HG02970 (cell line): ENCODE measurements at regions not wholly inside any gene's neighbourhood (a gene's known extent, or its start where the extent isn't known, plus 50 kb on each side); places are given as distances from the start of the nearest gene placed in this dataset.

Experiments
- ATAC-seq: cut with Tn5 transposase; IDR thresholded peaks from one replicate; pipeline ENCODE4 v1.9.1; 2021; ENCODE audit warnings: mild to moderate bottlenecking, moderate library complexity, moderate number of reproducible peaks; ENCODE audit not compliant: unreplicated experiment, low FRiP score

DNA sequence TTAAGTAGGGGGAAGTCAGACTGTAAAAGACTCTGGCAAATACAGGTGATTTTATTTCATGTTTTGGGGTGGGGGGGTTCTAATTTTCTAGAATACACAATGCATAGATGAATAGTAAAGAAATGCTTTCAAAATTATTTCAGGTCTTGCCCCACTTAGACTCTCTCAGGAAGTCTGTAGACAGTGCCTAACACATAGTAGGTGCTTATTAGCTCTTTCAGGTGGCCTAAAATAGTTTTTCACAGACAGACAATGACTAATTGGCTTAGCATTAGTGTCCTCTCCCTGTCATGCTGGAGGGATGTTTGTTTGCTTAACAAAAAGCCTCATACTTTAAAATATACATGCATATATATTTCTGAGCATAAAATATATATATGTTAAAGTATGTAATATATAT lies 366.0 kb downstream of the SOX9 start:
- ATAC-seq, result no peak

DNA sequence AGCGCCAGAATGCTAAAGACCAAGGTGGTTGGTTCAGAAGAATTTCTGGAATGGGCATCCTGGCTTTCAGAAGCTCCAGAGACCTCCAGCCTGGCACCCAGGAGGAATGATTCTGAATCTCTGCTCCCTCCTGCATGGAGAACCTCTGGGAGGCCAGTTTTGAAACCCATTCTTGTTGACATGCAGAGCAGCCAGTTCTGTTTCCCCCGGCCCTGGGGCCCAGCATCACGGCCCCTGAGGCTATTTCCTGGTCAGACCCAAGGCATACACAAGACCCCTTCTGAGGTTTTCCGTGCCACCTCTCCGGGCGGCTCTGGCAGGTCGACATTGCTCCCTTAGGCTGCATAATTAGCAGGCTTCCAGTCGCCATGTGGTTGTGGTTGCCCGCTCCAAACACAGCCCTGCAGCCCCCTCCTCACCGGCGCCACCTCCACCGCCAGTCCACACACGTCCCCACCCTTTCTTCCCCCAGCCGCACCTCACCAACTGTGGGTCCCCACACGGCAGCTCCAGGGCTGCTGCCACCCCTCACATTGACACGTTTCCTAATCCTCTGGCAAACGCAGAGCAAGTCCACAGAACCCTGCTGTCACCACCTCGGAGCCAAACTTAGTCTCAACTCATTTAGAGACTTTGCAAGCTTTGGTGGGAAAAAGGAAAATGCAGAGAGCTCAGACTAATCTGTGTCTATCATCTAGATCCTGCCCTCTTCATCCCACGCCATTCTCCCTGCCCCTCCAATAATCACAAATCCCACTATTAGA lies 367.1 kb downstream of the SOX9 start:
- no peak for ATAC-seq

DNA sequence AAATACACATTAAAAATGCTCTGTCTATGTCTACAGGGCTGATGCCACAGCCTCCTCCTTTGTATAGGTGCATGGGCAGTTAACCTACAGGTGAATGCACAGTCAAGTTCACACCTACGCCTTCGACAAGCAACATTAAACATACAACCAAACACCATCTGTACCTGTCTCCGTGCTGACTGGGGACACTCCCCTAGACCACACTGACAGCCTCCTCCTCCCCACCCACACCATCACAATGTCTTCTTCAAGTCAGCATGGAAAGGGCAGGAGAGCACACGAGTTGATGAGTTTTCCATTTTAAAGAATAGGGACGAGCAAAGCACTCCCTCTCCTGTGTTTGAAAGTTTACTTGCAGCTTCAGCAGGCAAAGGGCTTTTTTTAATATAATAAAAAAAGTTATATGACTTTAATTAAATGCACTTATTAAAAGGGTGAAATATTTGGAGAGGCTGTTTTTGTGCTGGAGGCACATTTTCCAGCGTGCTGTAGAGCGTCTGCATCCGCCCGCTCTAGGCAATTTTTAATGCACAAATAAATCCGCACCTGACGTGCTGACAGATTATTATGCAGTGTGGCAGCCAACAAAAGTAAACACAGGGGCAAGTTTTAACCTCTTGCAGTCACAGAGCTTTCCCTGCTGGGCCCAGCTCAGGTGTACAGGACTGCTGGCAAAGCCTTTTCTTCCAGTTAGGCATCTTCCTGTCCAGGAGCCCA lies 367.9 kb downstream of the SOX9 start:
- no peak for ATAC-seq

DNA sequence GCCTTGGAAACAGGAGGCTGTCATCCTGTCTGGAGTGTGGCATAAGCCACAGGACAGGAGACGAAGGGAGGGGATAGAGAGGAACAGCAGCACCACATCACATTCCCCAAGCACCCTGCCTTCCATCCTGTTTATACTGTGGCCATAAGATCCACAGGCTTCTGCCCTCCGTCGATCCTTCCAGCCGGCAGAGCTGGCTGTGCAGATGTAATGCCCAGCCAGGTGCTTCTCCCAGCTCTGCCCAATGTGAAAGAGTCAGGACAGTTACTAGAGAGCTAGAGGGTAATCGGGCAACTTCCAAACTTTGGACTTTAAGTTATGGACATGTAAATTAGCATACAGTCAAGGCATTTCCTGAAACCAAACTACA lies 368.4 kb downstream of the SOX9 start:
- ATAC-seq, result no peak

DNA sequence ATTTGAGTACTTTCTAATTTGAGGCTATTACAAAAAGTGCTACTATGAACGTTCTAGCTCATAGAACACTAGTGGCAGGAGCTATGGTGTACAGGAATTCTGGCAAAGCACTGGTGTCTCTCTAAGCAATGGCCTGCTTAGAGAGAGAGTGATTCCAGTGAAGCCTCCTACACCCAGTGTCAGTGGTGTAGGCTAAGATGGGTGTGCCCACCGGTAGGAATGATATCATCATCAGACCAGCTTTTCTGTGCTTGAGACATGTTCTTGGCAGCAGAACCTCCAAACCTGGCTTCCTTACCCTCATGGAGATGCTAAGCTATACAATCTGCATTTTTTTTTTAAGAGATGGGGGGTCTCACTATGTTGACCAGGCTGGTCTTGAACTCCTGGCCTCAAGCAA lies 370.3 kb downstream of the SOX9 start:
- ATAC-seq, result no peak

DNA sequence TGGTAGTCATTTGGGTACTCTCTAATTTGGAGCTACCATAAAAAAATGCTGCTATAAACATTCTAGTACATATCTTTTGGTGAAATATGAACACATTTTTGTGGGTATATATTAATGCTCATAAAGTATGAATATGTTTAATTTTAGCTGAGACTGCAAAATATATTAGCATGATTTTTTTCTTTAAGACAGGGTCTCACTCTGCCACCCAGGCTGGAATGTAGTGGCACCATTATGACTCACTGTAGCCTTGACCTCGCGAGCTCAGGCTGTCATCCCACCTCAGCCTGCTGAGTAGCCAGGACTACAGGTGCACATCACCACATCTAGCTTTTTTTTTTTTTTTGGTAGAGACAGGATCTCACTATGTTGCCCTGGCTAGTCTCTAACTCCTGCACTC lies 371.7 kb downstream of the SOX9 start:
- no peak for ATAC-seq

DNA sequence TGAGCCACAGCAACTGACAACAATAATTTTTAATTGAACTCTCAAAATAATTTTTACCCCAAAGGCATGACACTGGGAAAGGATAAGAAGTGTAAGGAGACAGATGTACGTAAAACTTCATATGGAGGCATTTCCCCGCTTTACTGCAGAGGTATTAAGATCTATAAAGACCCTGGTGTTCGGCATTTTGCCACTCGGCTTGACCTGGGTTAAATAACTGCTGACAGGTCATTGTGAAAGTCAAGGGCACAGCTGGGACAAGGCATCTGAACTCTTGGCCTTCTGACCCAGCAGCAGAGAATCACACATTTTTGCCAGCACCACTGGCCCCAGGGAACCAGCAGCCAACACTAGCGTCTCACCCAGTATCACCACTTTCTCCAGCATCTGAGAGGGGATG lies 372.1 kb downstream of the SOX9 start:
- no peak for ATAC-seq

DNA sequence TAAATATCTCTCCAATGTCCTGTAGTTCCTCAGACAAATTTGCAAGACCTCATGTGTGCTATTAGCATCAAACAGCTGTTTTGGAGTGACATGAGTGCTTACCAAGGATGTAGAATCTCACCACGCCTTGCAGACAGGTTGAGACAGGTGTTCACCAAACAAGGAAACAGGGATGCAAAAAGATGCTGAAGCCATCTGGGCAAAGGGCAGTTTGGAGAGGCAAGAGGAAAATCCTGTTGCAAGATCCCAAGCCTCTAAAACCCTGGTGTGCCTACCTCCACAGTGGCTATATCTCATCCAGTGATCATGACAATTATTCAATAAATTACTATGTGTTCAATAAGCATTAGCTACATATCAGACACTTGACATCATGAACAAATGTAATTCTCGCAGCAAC lies 373.7 kb downstream of the SOX9 start:
- no peak for ATAC-seq

DNA sequence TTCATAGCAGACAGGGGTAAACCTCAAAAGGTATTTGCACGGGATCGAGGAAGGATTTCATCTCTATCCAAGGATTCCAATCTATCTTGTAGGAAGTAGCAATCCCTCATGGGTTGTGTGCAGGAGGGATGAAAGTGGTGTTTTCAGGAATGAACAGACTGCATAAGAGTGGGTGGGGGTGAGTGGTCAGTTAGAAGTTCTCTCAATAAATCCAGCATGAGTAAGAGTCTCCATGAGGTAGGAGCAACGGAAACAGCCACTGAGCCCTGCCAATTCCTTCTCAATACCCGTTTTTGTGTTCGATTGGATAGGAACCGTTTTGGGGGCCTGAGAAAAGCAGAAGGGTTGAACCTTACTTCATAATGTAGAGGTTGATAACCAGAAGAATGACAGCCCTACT lies 375.6 kb downstream of the SOX9 start:
- no peak for ATAC-seq

DNA sequence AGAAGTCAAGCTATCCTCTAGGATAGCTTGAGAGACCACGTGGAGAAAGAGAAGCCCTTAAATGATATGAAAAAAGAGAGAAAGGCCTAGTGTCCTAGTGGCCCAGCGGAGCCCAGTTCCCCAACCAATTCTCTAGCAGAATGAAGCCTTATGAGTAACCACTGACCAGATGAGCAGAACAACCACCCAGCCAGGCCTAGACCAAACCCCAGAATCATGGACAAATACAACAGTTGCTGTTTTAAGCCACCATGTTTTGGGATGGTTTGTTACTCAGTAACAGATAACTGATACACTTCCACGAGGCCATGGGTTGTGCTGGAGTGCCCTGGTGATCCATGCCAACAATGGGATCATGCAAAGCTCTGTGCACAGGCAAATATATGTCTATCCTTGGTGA lies 377.1 kb downstream of the SOX9 start:
- no peak for ATAC-seq

DNA sequence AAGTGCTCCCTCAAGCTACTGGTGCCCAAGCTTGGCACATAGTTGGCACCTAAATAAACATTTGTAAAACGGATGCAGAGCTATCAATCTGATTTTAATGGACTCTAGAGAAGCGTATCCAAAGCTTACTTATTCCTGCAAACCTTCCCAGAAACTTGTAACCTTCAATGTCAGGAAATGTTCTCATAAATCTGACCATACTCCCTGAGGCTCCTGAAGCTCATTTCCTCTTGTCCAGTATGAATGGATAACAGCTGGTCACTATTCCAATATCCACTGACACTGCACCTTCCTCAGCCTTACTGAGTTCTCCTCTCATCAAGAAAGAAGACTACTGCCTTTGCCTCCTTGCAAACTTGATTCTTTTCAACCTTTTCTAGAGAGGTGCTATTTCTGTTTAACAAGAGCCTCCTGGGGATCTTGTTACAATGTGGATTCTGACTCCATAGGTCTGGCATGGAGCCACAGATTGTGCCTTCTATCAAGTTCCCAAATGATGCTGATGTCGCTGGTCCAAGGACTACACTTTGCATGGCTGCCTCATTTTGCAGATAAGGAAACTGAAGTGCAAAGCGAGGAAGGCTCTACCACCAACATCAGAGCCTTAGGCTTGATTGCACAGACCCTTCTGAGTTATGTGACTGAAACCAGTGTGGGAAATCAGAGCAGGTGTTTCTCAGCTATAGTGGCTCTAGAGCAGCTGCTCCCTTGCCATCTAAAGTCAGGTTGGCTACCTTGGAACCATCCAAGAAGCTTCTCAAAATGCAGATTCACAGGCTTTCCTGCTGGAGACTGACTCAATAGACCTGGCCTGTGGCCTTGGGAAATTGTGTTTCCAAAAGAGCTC lies 377.8 kb downstream of the SOX9 start:
- no peak for ATAC-seq

DNA sequence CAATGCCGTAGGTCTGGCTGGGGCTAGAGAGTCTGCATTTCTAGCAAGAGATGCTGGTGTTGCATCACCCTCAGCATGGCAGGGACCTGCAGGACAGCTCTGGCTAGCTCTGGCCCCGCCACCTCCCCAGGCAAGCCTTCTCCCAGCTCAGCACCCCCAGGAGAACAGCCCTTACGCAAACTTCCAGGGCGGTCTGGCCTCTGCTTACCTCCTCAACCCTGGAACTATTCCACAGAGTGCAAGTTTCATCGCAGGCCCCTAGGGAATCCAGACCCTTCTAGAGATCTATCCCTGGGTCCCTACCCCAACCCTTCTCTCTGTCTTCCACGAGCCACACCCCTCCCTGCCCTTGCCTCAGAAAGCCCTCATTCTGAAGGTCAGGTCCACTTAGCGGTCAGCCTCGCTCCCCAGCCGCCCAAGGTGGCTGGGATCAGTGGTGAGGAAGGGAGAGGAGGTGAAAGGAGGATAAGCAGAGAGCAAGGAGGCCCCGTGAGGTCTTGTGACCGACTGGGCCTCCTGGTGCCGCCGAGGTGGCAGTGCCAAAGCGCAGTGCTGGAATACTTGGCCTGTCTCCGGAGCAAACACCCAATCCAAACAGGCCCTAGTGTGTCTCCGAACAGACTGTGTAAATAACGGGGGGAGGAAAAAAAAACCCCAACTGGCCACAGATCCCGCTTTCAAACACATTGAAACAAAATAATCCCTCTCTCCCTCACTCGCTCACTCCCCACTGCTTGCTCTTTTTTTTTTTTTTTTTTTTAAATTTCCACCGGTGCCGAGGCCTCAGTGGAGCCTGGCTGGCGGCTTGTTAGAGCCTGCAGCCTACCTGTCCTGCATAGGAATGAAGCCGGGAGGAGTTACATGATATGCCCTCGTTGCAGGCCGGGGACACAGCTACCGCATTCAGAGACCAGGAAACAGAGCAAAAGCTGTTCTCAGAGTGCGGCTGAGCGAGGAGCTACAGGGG lies 380.9 kb downstream of the SOX9 start:
- no peak for ATAC-seq

DNA sequence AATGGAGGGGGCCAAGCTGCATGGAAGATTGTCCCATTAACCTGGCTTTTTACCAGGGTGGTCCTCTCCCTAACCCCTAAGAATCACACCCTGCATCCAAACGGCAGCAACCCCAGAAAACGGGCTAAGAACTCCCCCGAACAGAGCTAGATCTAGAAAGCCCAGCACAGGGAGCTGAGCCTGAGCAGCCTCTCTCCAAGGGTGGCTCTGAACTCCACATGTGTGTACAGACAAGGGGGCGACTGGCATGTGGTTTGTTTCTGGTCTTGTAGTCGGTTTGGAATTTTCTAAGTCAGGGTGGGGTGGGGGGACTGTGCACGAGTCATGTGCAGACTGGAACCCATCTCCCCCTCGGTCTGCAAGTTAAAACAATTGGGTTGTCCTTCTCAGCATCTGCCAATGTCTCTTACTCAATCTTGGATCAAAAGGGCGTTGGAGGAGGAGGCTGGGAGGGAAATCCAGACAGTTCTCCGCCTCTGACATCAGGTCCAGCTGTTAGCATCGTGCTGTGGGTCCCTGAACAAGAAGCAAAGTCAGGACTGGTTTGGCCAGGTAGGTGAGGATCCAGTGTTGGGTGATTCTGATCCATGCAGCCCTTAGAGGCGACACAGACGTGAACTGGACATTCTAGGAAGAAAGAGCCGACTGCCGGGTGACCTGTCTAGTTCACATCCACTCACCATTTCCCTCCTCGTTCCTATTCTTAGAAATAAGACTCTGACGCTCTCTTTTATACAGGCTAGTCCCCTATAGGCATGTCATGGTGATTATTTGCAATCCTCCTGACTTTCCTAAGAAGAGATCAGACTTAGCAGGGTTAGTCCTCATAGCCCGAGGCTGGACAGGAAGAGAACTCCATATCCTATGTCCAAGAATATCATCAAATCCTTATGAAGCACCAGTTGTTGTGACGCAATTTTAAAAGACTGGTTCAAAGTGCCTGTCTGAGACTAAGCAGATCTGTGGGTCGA lies 381.8 kb downstream of the SOX9 start:
- ATAC-seq, result no peak

DNA sequence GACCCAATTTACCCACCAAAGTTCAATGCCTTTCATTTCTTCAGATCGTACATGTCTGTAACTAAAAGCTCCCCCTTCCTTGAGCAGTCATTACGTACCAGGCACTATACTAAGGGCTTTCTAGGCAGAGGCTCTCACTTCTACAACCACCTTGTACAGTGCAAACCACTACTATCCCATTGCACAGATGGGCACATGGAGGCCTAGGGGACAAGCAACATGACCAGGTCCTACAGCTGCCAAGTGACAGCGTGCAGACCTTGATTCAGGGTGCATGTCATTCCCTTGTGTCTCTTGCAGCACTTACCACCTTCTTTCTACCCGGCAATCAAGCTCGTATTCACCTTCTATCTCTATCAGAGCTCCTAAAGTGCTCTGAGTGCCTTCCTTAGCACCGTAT lies 382.7 kb downstream of the SOX9 start:
- ATAC-seq, result no peak

DNA sequence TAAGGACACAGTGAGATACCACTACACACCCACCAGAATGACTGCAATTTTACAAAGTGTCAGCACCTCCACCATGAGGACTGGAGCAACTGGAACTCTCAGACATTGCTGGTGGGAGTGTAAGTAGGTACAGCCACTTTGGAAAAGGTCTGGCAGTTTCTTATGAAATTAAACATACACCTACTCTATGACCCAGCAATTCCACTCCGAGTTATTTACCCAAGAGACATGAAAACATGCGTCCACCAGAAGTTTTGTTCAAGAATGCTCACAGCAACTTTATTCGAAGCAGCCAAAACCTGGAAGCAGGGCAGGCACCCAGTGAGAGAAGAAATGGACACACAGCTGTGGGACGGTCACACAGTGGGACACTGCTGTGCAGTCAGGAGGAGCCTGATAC lies 384.0 kb downstream of the SOX9 start:
- ATAC-seq, result no peak

DNA sequence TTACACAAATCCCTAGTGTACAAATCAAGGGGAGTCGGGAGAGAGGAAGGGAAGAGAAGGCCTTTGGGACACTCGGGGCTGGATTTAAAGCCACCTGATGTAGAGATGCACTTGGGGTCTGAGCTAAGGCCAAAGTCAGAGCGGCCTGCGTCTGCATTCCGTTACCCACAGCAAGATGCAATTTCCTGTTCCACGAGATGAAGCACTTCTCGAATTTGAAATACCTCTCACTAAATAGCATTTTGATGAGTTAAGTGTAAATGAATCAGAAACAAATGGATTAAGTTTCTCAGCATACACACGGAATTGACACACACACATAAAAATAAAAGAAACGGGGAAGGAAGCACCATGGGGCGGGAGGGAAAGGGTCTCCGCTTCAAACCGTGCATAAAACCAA lies 386.0 kb downstream of the SOX9 start:
- no peak for ATAC-seq

DNA sequence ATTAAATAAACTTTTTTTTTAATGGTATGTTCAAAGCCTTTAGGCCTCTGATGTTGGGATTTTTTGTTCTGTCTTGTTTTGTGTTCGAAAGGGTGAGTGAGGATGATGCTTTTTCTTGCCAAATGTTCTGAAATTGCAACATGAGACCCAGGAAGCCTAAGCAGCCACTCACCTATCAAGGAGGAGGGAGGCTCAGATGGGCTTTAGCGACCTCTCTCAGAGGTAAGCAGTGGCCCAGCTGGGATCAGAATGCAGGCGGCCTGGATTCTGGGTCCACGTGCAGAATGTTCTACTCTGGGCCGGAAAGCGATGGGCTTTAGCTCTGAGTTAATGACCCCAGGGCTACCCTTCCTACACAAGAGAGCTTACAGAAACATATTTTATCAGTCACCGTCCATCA lies 386.6 kb downstream of the SOX9 start:
- no peak for ATAC-seq

DNA sequence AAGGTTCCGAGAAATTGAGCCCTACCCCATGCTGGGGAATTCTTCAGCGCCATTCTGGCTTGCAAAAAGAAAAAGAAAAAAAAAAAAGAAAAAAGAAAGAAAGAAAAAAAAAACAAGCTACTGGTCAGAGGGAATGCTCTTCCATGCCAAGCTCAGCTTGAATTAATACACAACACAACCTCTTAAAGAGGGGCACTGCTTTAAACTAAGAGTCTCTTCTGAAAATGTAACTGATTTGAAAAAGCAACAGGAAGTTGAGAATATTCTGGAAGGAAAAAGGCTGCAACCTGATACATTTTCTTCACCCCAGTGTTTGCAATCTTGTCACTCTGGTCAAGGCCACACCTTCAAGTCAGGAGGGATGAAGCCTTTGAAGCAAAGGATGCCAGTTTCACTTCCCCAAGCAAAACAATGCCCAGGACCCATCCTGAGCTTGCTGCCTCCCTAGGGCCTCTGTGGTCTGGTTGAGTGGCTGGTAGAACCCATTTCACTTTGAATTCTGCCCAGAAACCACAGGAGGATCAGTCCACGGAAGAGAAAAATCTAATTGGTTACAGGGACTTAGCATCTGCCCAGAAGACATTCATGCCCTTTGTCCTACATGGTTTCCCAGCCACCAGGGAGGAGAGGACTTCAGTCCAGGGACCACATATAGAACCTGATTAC lies 389.7 kb downstream of the SOX9 start:
- ATAC-seq, result no peak

DNA sequence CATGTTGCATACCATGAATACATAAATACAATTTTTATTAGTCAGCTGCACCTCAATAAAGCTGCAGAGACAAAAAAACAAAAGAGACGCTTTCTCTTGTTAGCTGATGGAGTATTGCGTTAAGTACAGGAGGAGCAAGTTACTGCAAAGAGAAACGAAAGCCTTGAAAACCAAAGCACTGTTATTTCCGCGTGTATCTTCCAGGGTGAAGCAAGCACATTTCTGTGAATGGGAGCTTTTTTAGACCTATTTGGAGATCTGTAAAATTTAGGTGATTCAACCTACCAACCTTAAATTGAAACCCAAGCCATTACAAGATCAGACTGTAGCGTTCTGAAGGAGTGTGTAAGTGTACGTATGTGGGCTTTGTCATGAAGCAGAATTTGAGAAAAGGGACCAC lies 390.4 kb downstream of the SOX9 start:
- ATAC-seq, result no peak
